OCI-LY3 (cell line): ENCODE measurements at regions not wholly inside any gene's neighbourhood (a gene's known extent, or its start where the extent isn't known, plus 50 kb on each side); places are given as distances from the start of the nearest gene placed in this dataset.

Source experiments
- CTCF ChIP-seq: fragments of 200-600, 300-600 bp; sonication (generic); IDR thresholded peaks from 2 replicates; pipeline ENCODE4 v1.5.1; 2014; ENCODE audit warnings: antibody characterized with exemption, low read length, low read depth
- EZH2phosphoT487 ChIP-seq: fragments of 200-600 bp; shearing (Covaris generic); IDR thresholded peaks from 2 replicates; pipeline ENCODE4 v1.6.1; 2018; ENCODE audit warnings: antibody characterized with exemption, mixed run types, low read depth

- TF ChIP-seq CTCF, result no peak
- no peak for TF ChIP-seq EZH2phosphoT487
These were observed 491.6 kb upstream of the CDH4 start for GRCh38 chr20:60760256-60761000.
